GM23248 (cell line): ENCODE measurements at regions not wholly inside any gene's neighbourhood (a gene's known extent, or its start where the extent isn't known, plus 50 kb on each side); places are given as distances from the start of the nearest gene placed in this dataset.

Experiments
- DNase-seq: peaks from one replicate; pipeline ENCODE4 v3.0.0-alpha.2; 2015
- H2AFZ ChIP-seq: fragments of 200-600 bp; sonication (generic); 2 replicates; pipeline ENCODE4 v1.6.1; 2016; ENCODE audit warnings: antibody characterized with exemption
- H3F3A ChIP-seq: fragments of 200-600 bp; sonication (generic); 2 replicates; pipeline ENCODE4 v1.6.1; 2016; ENCODE audit warnings: mild to moderate bottlenecking, antibody characterized with exemption, mixed run types; ENCODE audit not compliant: insufficient read depth
- H3K27ac ChIP-seq: fragments of 200-600 bp; sonication (generic); 2 replicates; pipeline ENCODE4 v1.5.1; 2016; ENCODE audit warnings: mild to moderate bottlenecking
- H3K27me3 ChIP-seq: fragments of 200-600 bp; sonication (generic); replicated peaks from 2 replicates; pipeline ENCODE4 v1.6.1; 2016; ENCODE audit warnings: mild to moderate bottlenecking; ENCODE audit not compliant: insufficient read depth
- H3K36me3 ChIP-seq: fragments of 200-600 bp; sonication (generic); 2 replicates; pipeline ENCODE4 v1.6.1; 2016; ENCODE audit warnings: low read depth, mild to moderate bottlenecking
- H3K4me1 ChIP-seq: fragments of 200-600 bp; sonication (generic); 2 replicates; pipeline ENCODE4 v1.6.1; 2016; ENCODE audit warnings: mild to moderate bottlenecking; ENCODE audit not compliant: insufficient read depth
- H3K4me2 ChIP-seq: fragments of 200-600 bp; sonication (generic); one replicate; pipeline ENCODE4 v1.6.1; 2016; ENCODE audit warnings: mild to moderate bottlenecking; ENCODE audit not compliant: unreplicated experiment
- H3K4me3 ChIP-seq: fragments of 200-600 bp; sonication (generic); 2 replicates; pipeline ENCODE4 v1.5.1; 2016; ENCODE audit warnings: mild to moderate bottlenecking
- H3K79me2 ChIP-seq: fragments of 200-600 bp; sonication (generic); 2 replicates; pipeline ENCODE4 v1.6.1; 2016; ENCODE audit warnings: mild to moderate bottlenecking; ENCODE audit not compliant: insufficient read depth
- H3K9ac ChIP-seq: fragments of 200-600 bp; sonication (generic); 2 replicates; pipeline ENCODE4 v1.6.1; 2016; ENCODE audit warnings: mild to moderate bottlenecking
- H3K9me2 ChIP-seq: fragments of 200-600 bp; sonication (generic); 2 replicates; pipeline ENCODE4 v1.6.1; 2016; ENCODE audit warnings: mixed run types, mild to moderate bottlenecking, moderate library complexity; ENCODE audit not compliant: insufficient read depth
- H3K9me3 ChIP-seq: fragments of 200-600 bp; sonication (generic); one replicate; pipeline ENCODE4 v1.6.1; 2017; ENCODE audit warnings: low read depth
- H4K20me1 ChIP-seq: fragments of 200-600 bp; sonication (generic); 2 replicates; pipeline ENCODE4 v1.6.0; 2016; ENCODE audit not compliant: insufficient read depth
- EZH2 ChIP-seq: fragments of 200-600 bp; sonication (generic); IDR thresholded peaks from 2 replicates; pipeline ENCODE4 v1.6.1; 2018; ENCODE audit warnings: antibody characterized with exemption, mild to moderate bottlenecking; ENCODE audit not compliant: insufficient read depth, poor library complexity, severe bottlenecking
- EZH2phosphoT487 ChIP-seq: fragments of 200-600 bp; sonication (generic); IDR thresholded peaks from 2 replicates; pipeline ENCODE4 v1.6.1; 2018; ENCODE audit warnings: antibody characterized with exemption, moderate library complexity, mild to moderate bottlenecking, low read depth; ENCODE audit not compliant: insufficient read depth
- WGBS, 2 experiments: methylation state at CpG; one replicate each; pipeline ENCODE4 v1.1.6; 2015 to 2017; ENCODE audit warnings: low lambda C conversion rate in 2 of 2, low coverage in 1 of 2; ENCODE audit errors: missing lambda C conversion rate in 2 of 2; 5-methylcytosine and 5-hydroxymethylcytosine counted together
- in situ Hi-C: fragments of 300-500 bp; cut with MboI; formaldehyde crosslinking; loops from 2 replicates; pipeline ENCODE4 v1.15.0; 2020

DNA sequence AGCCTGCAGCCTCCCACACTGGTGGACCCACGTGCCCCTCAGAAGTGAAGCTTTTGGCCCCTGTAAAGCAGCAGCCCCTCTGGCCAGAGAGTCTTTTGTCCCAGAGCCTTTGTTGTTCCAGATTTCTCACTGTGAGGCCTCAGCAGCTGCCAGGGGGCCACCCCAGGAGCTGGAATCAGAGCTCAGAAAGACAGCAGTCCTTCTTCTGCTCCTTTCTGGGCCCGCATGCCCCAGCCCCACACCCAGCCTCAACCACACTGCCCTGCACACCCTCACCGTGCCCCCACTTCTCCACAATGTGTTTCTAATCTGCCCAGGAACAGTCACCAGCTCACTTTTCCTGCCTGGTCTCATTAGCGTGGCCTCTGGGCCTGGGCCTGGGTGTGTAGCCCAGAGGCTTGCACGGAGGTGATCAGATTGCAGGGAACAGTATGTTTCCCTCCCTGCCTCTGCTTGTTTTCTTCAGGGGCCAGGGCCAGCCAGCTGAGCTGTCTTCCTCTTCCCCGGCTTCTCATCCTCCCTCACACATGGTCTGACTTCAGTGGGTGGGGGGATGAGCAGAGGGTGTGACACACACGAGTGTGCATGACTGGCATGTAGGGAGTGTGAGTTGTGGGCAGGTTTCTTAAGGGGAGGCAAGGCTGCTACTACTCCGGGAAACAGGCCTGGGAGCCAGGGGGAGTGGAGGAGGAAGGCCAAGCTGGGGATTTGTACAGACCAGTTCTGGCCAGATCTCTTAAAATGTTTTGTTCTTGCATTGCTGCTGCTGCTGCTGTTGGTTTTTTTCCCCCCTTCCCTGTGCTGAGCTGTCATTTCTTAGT lies 82.5 kb upstream of the ZNF648 start:
- TF ChIP-seq EZH2phosphoT487 (no peak), EZH2 (no peak)
- DNase-seq, result peak; percentile 86
- Histone ChIP-seq H3K4me3 (no peak overlapping the region), H3K9me2 (no peaks in the 10 kb centered on the region), H3K4me1 (peaks cover 21% of the 10 kb centered on the region), H3K4me2 (peak overlapping the region; percentile 19), H3K79me2 (no peaks in the 10 kb centered on the region), H3K27me3 (no peaks in the 10 kb centered on the region), H4K20me1 (no peaks in the 10 kb centered on the region), H3K36me3 (no peaks in the 10 kb centered on the region), H3K9ac (peak overlapping the region; percentile 71), H3F3A (peaks cover 16% of the 10 kb centered on the region), H3K27ac (peak overlapping the region; percentile 85), H3K9me3 (no peaks in the 10 kb centered on the region), H2AFZ (peak overlapping the region; percentile 81)
- in situ Hi-C loops, result loop anchor here (5.0 kb wide), 1 partner anchor 253 kb away; no protein-coding TSS in a partner anchor
- 1 to 3% methylated on average over 8 of the region's 8 CpGs for WGBS, 2 experiments

DNA sequence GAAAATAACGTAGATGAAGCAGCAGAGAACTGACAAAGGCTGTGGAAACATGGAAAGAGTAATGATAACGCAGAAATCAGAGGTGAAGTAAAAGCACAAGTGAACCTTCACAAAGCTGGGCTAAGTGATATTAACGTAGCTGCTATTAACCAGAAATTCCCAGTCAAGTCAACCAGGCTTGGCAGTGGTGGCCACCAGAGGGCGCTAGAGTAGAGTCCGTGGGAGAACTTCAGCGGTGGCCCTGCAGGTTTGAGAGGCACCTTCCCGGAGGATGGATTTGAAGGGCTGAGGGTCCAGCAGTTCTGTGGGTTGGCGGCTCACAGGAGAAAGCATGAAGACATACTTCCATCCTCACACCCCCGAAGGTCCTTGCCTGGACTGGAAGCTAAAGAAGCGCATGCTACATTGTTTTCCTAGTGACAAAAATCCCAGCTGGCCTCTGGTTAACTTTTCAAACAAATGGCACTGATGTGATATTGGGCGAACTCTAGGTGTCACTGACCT lies 81.7 kb upstream of the ZNF648 start:
- in situ Hi-C loops, result loop anchor here (5.0 kb wide), 1 partner anchor 254 kb away; no protein-coding TSS in a partner anchor
- Histone ChIP-seq H3K27me3 (peaks cover under 1% of the 10 kb centered on the region; the same call in 1 of the 2 replicates), H3K9ac (peak overlapping the region; percentile 71; the same call in 1 of the 2 replicates), H3K4me2 (peak overlapping the region; percentile 19), H3K4me3 (no peak overlapping the region), H3K36me3 (no peaks in the 10 kb centered on the region), H3K9me2 (no peaks in the 10 kb centered on the region), H3K27ac (peak overlapping the region; percentile 85), H3K79me2 (no peaks in the 10 kb centered on the region), H3F3A (peaks cover 14% of the 10 kb centered on the region), H4K20me1 (no peaks in the 10 kb centered on the region), H3K4me1 (peaks cover 18% of the 10 kb centered on the region), H3K9me3 (no peaks in the 10 kb centered on the region), H2AFZ (peak overlapping the region; percentile 81; the same call in 1 of the 2 replicates)
- TF ChIP-seq EZH2phosphoT487, result no peak
- TF ChIP-seq EZH2, result no peak
- peak; percentile 86 for DNase-seq
- 2 to 5% methylated on average over 11 of the region's 11 CpGs for WGBS, 2 experiments

- no peak overlapping the region for H3K27ac ChIP-seq
- no peaks in the 10 kb centered on the region for H3K9me2 ChIP-seq
- no peaks in the 10 kb centered on the region for H3K9me3 ChIP-seq
- H3K79me2 ChIP-seq, result no peaks in the 10 kb centered on the region
- peaks cover 18% of the 10 kb centered on the region for H3K4me1 ChIP-seq
- no peaks in the 10 kb centered on the region for H3K36me3 ChIP-seq
- no peak overlapping the region for H3K9ac ChIP-seq
- WGBS, 2 experiments, result 24 to 32% methylated on average over 4 of the region's 4 CpGs
- peaks cover 13% of the 10 kb centered on the region for H3F3A ChIP-seq
- no peak overlapping the region for H3K4me3 ChIP-seq
- TF ChIP-seq EZH2 (no peak), EZH2phosphoT487 (no peak)
- no peak overlapping the region for H3K4me2 ChIP-seq
- H2AFZ ChIP-seq, result no peak overlapping the region
- no peak for DNase-seq
- no peaks in the 10 kb centered on the region for H4K20me1 ChIP-seq
- H3K27me3 ChIP-seq, result peaks cover 6% of the 10 kb centered on the region; the same call in 1 of the 2 replicates
- in situ Hi-C loops, result loop anchor here (5.0 kb wide), 1 partner anchor 255 kb away; no protein-coding TSS in a partner anchor
Measured at GRCh38 chr1:182142621-182143020, 81.1 kb upstream of the ZNF648 start.

- Histone ChIP-seq H3K36me3 (no peaks in the 10 kb centered on the region), H3K4me1 (peaks cover 18% of the 10 kb centered on the region), H2AFZ (no peak overlapping the region), H3K4me3 (no peak overlapping the region), H3K4me2 (no peak overlapping the region), H3K79me2 (no peaks in the 10 kb centered on the region), H3K27ac (no peak overlapping the region), H4K20me1 (no peaks in the 10 kb centered on the region), H3K9me3 (no peaks in the 10 kb centered on the region), H3F3A (peaks cover 6% of the 10 kb centered on the region), H3K9me2 (no peaks in the 10 kb centered on the region), H3K27me3 (peaks cover 6% of the 10 kb centered on the region), H3K9ac (no peak overlapping the region)
- in situ Hi-C loops, result loop anchor here (5.0 kb wide), 1 partner anchor 256 kb away; no protein-coding TSS in a partner anchor
- DNase-seq, result no peak
- TF ChIP-seq EZH2 (no peak), EZH2phosphoT487 (no peak)
Measured at GRCh38 chr1:182141040-182141439, 79.5 kb upstream of the ZNF648 start.
